PC-3 (cell line): ENCODE measurements at regions not wholly inside any gene's neighbourhood (a gene's known extent, or its start where the extent isn't known, plus 50 kb on each side); places are given as distances from the start of the nearest gene placed in this dataset.

Experiments
- ATAC-seq: fragments of 200-7000 bp; cut with Tn5 transposase; 2 replicates; pipeline ENCODE4 v1.9.1; 2020; ENCODE audit warnings: mild to moderate bottlenecking, moderate library complexity
- BruUV-seq: library from RNA; stranded (reverse); fragments of 400-500 nt; replicated peaks from 2 replicates; lab custom pipeline; 2021; lab: Mats Ljungman, UMichigan
- CTCF ChIA-PET: fragments of 300-600 bp; sonication (Branson Sonifier 250); formaldehyde crosslinking; loops from one replicate; lab custom pipeline; 2022; ENCODE audit warnings: antibody characterized with exemption; lab: Charles Lee
- POLR2A ChIA-PET: fragments of 300-600 bp; sonication (Branson Sonifier 250); formaldehyde crosslinking; loops from one replicate; lab custom pipeline; 2022; ENCODE audit warnings: antibody characterized with exemption; ENCODE audit not compliant: unreplicated experiment; lab: Charles Lee
- DNase-seq: peaks from one replicate; pipeline ENCODE4 v3.0.0-alpha.2; 2015
- H2AFZ ChIP-seq: fragments of 300-600 bp; sonication (generic); 2 replicates; pipeline ENCODE4 v1.6.0; 2016; ENCODE audit warnings: antibody characterized with exemption, low read length
- H3F3A ChIP-seq: fragments of 300-600 bp; sonication (generic); one replicate; pipeline ENCODE4 v1.6.0; 2017; ENCODE audit warnings: antibody characterized with exemption, low read length, control low read depth, mild to moderate bottlenecking; ENCODE audit not compliant: unreplicated experiment
- H3K27ac ChIP-seq: fragments of 300-600 bp; sonication (generic); 2 replicates; pipeline ENCODE4 v1.5.1; 2016; ENCODE audit warnings: mild to moderate bottlenecking, low read length
- H3K27me3 ChIP-seq: fragments of 300-600 bp; sonication (generic); 2 replicates; pipeline ENCODE4 v1.6.1; 2016; ENCODE audit warnings: low read length, mixed read lengths
- H3K36me3 ChIP-seq: fragments of 300-600 bp; sonication (generic); 2 replicates; pipeline ENCODE4 v1.6.1; 2016; ENCODE audit warnings: low read depth, mixed run types, low read length, mixed read lengths
- H3K4me1 ChIP-seq: fragments of 300-600 bp; sonication (generic); 2 replicates; pipeline ENCODE4 v1.5.1; 2016; ENCODE audit warnings: low read length; ENCODE audit not compliant: insufficient read depth
- H3K4me2 ChIP-seq: fragments of 300-600 bp; sonication (generic); 2 replicates; pipeline ENCODE4 v1.6.0; 2016; ENCODE audit warnings: low read length
- H3K4me3 ChIP-seq: fragments of 300-600 bp; sonication (generic); 2 replicates; pipeline ENCODE4 v1.5.1; 2016; ENCODE audit warnings: mild to moderate bottlenecking, low read length, mixed read lengths
- H3K79me2 ChIP-seq: fragments of 300-600 bp; sonication (generic); 2 replicates; pipeline ENCODE4 v1.6.1; 2017; ENCODE audit warnings: low read length, mixed read lengths
- H3K9ac ChIP-seq: fragments of 300-600 bp; sonication (generic); 2 replicates; pipeline ENCODE4 v1.6.0; 2016; ENCODE audit warnings: mild to moderate bottlenecking, low read length
- H3K9me2 ChIP-seq: fragments of 300-600 bp; sonication (generic); replicated peaks from 2 replicates; pipeline ENCODE4 v1.6.1; 2016; ENCODE audit warnings: mixed run types, low read length, mixed read lengths
- H3K9me3 ChIP-seq: fragments of 300-600 bp; sonication (generic); 2 replicates; pipeline ENCODE4 v1.6.1; 2016; ENCODE audit warnings: low read length, mixed read lengths
- H4K20me1 ChIP-seq: fragments of 300-600 bp; sonication (generic); 2 replicates; pipeline ENCODE4 v1.6.1; 2016; ENCODE audit warnings: low read length, mixed read lengths
- EZH2 ChIP-seq: fragments of 300-600 bp; sonication (generic); IDR thresholded peaks from one replicate; pipeline ENCODE4 v1.6.1; 2017; ENCODE audit warnings: antibody characterized with exemption, mild to moderate bottlenecking, low read length; ENCODE audit not compliant: unreplicated experiment
- EZH2phosphoT487 ChIP-seq: fragments of 300-600 bp; sonication (generic); IDR thresholded peaks from 2 replicates; pipeline ENCODE4 v1.6.1; 2018; ENCODE audit warnings: mild to moderate bottlenecking, antibody characterized with exemption, low read length, borderline replicate concordance
- intact Hi-C: fragments of 100-400 bp; cut with micrococcal nuclease; formaldehyde crosslinking; loops from 2 replicates; pipeline ENCODE4 v1.9.0; 2023
- TF ChIP-seq, protein P1 (sequence below): fragments of 300-600 bp; sonication (generic); conservative IDR thresholded peaks from 2 replicates; pipeline ENCODE4 v1.5.1; 2017; ENCODE audit warnings: antibody characterized with exemption, low read depth, mild to moderate bottlenecking, low read length

GRCh38 chr5:167553511-167553910, 737.9 kb upstream of the WWC1 start:
- Histone ChIP-seq H3K79me2 (no peaks in the 10 kb centered on the region), H3K4me1 (no peaks in the 10 kb centered on the region), H3K27me3 (peaks cover 32% of the 10 kb centered on the region; the same call in 1 of the 2 replicates), H3K4me2 (no peak overlapping the region), H3K9me3 (no peaks in the 10 kb centered on the region), H3K9ac (no peak overlapping the region), H4K20me1 (no peaks in the 10 kb centered on the region), H3K9me2 (no peaks in the 10 kb centered on the region), H3K36me3 (no peaks in the 10 kb centered on the region), H3K27ac (no peak overlapping the region), H3K4me3 (no peak overlapping the region), H3F3A (no peaks in the 10 kb centered on the region), H2AFZ (no peak overlapping the region)
- intact Hi-C loops: no loop called here
- ATAC-seq: no peak
- TF ChIP-seq EZH2phosphoT487 (no peak), EZH2 (no peak)
- TF ChIP-seq, protein P1, sequence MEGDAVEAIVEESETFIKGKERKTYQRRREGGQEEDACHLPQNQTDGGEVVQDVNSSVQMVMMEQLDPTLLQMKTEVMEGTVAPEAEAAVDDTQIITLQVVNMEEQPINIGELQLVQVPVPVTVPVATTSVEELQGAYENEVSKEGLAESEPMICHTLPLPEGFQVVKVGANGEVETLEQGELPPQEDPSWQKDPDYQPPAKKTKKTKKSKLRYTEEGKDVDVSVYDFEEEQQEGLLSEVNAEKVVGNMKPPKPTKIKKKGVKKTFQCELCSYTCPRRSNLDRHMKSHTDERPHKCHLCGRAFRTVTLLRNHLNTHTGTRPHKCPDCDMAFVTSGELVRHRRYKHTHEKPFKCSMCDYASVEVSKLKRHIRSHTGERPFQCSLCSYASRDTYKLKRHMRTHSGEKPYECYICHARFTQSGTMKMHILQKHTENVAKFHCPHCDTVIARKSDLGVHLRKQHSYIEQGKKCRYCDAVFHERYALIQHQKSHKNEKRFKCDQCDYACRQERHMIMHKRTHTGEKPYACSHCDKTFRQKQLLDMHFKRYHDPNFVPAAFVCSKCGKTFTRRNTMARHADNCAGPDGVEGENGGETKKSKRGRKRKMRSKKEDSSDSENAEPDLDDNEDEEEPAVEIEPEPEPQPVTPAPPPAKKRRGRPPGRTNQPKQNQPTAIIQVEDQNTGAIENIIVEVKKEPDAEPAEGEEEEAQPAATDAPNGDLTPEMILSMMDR: no peak
- ChIA-PET POLR2A (no interaction called here), CTCF (no interaction called here)
- DNase-seq: no peak
- no TSS peak for BruUV-seq

DNA sequence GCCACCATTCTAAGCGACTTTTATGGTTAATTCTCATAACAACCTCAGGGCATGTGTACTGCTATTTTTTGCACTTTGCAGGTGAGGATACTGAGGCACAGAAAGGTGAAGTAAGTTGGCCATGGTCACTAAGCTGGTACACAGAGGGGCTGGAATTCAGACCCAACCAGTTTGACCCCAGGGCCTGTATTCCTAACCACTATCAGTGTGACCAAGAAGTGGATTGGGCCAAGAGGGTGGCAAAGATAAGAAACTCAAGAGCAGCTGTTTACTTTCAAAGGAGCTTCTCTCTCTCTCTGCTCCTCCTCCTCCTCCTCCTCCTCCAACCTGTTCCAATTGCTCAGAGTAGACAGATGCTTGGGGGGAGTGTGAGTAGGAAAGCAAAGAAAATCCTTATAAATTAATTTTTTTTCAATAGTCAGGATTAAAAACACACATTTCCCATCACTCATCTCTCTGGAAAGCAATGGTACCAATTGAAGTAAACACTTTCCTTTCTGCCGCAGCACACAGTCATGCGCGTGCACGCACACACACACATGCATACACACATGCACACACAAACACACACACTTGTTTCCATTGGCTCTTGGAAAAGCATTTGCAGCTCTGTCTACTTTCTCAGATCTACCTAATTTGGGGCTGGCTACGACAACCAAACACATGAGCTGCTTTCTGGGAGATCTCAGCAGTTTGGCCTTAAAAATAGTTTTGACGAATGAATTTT, 736.7 kb upstream of the WWC1 start:
- Histone ChIP-seq H3K4me3 (no peak overlapping the region), H4K20me1 (no peaks in the 10 kb centered on the region), H3K27ac (no peak overlapping the region), H3K4me2 (no peak overlapping the region), H3K36me3 (no peaks in the 10 kb centered on the region), H2AFZ (no peak overlapping the region), H3K9ac (no peak overlapping the region), H3K27me3 (peaks cover 32% of the 10 kb centered on the region; the same call in 1 of the 2 replicates), H3K9me3 (no peaks in the 10 kb centered on the region), H3F3A (no peaks in the 10 kb centered on the region), H3K79me2 (no peaks in the 10 kb centered on the region), H3K9me2 (no peaks in the 10 kb centered on the region), H3K4me1 (no peaks in the 10 kb centered on the region)
- ChIA-PET POLR2A (no interaction called here), CTCF (no interaction called here)
- BruUV-seq: no TSS peak
- ATAC-seq (no peak), DNase-seq (no peak)
- TF ChIP-seq EZH2phosphoT487 (no peak), EZH2 (no peak)
- TF ChIP-seq, protein P1: no peak
- intact Hi-C loops: no loop called here

DNA sequence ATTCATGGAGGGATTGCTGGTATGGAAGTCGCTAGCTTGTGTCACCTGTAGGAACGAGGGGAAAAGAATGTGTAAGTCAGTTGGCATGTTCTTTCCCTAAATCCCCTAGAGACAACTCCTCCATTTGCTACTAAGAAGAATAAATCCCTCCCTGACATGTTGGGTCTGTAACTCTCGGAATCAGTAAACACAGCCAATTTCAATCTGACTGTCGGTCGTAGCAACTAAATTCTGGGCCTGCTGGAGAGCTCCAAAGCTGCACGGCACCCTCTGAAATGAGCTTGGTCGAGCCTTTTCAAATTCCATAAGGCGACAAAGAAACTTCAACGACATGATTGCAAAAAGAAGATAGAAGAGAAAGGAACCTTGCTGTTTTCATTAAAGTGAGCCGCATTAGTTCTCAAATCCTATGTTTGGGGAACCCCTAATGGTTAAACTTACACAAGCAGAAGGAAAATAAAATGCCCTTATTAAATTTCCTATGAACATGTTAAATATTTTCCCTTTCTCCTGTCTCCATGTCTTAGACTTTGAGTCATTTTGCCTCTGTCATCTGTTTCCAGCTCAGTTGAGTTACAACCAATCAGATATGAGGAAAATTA, 735.8 kb upstream of the WWC1 start:
- no peak overlapping the region for H2AFZ ChIP-seq
- H3K36me3 ChIP-seq: no peaks in the 10 kb centered on the region
- no peaks in the 10 kb centered on the region for H3K4me1 ChIP-seq
- BruUV-seq: no TSS peak
- peaks cover 32% of the 10 kb centered on the region; the same call in 1 of the 2 replicates for H3K27me3 ChIP-seq
- POLR2A ChIA-PET: no interaction called here
- H3K4me2 ChIP-seq: no peak overlapping the region
- H3K4me3 ChIP-seq: no peak overlapping the region
- CTCF ChIA-PET: no interaction called here
- H3K79me2 ChIP-seq: no peaks in the 10 kb centered on the region
- ATAC-seq (no peak), DNase-seq (no peak)
- no peak overlapping the region for H3K27ac ChIP-seq
- no peak overlapping the region for H3K9ac ChIP-seq
- H3K9me2 ChIP-seq: no peaks in the 10 kb centered on the region
- intact Hi-C loops: no loop called here
- TF ChIP-seq EZH2phosphoT487 (no peak), EZH2 (no peak)
- TF ChIP-seq, protein P1: no peak
- no peaks in the 10 kb centered on the region for H4K20me1 ChIP-seq
- no peaks in the 10 kb centered on the region for H3F3A ChIP-seq
- H3K9me3 ChIP-seq: no peaks in the 10 kb centered on the region
